Cardiac muscle cell (in vitro differentiated cells and primary cell): ENCODE measurements at regions not wholly inside any gene's neighbourhood (a gene's known extent, or its start where the extent isn't known, plus 50 kb on each side); places are given as distances from the start of the nearest gene placed in this dataset.

ENCODE experiments used
- DNase-seq, 2 donors: peaks; one replicate each; pipeline versions ENCODE4 v3.0.0 to v3.0.0-alpha.2; 2010 to 2017; ENCODE audit warnings: low read depth in 1 of 2, low spot score in 1 of 2
- H3K27ac ChIP-seq: fragments of 200-600 bp; sonication (generic); 2 replicates; pipeline ENCODE4 v1.5.1; 2016
- H3K27me3 ChIP-seq: fragments of 200-600 bp; sonication (generic); 2 replicates; pipeline ENCODE4 v1.6.0; 2016; ENCODE audit warnings: control low read depth
- H3K36me3 ChIP-seq: fragments of 200-600 bp; sonication (generic); 2 replicates; pipeline ENCODE4 v1.5.1; 2016; ENCODE audit warnings: control low read depth
- H3K4me1 ChIP-seq: fragments of 200-600 bp; sonication (generic); 2 replicates; pipeline ENCODE4 v1.8.1; 2017; ENCODE audit warnings: low read depth, mild to moderate bottlenecking, mixed run types
- H3K4me3 ChIP-seq: fragments of 200-600 bp; sonication (generic); 2 replicates; pipeline ENCODE4 v1.5.1; 2016; ENCODE audit warnings: mild to moderate bottlenecking
- H3K9me3 ChIP-seq: fragments of 200-600 bp; sonication (generic); 2 replicates; pipeline ENCODE4 v1.5.1; 2017; ENCODE audit warnings: low read depth, mild to moderate bottlenecking, control low read depth
- CTCF ChIP-seq: IDR thresholded peaks from 2 replicates; pipeline ENCODE4 v1.5.1; 2012; ENCODE audit warnings: low read depth, mild to moderate bottlenecking, low read length

- H3K4me1 ChIP-seq = peaks cover 3% of the 10 kb centered on the region
- DNase-seq = no peak
- TF ChIP-seq CTCF = no peak
- H3K9me3 ChIP-seq = no peaks in the 10 kb centered on the region
- no peaks in the 10 kb centered on the region for H3K27me3 ChIP-seq
- no peak overlapping the region for H3K4me3 ChIP-seq
- H3K36me3 ChIP-seq = no peaks in the 10 kb centered on the region
- no peak overlapping the region for H3K27ac ChIP-seq
These were observed 88.8 kb upstream of the DIO3 start for GRCh38 chr14:101472518-101472849.

GRCh38 chr14:101473045-101473729, 88.1 kb upstream of the DIO3 start:
- H3K9me3 ChIP-seq = no peaks in the 10 kb centered on the region
- no peaks in the 10 kb centered on the region for H3K27me3 ChIP-seq
- no peak for TF ChIP-seq CTCF
- no peaks in the 10 kb centered on the region for H3K36me3 ChIP-seq
- peaks cover 7% of the 10 kb centered on the region for H3K4me1 ChIP-seq
- H3K27ac ChIP-seq = no peak overlapping the region
- no peak for DNase-seq
- H3K4me3 ChIP-seq = no peak overlapping the region

GRCh38 chr14:101473795-101474562, 87.3 kb upstream of the DIO3 start:
- Histone ChIP-seq H3K4me3 (no peak overlapping the region), H3K36me3 (no peaks in the 10 kb centered on the region), H3K4me1 (peaks cover 7% of the 10 kb centered on the region), H3K9me3 (no peaks in the 10 kb centered on the region), H3K27me3 (no peaks in the 10 kb centered on the region), H3K27ac (no peak overlapping the region)
- no peak for DNase-seq
- no peak for TF ChIP-seq CTCF

GRCh38 chr14:101474563-101475455, 86.5 kb upstream of the DIO3 start:
- no peak for DNase-seq
- TF ChIP-seq CTCF = no peak

GRCh38 chr14:101475456-101476257, 85.6 kb upstream of the DIO3 start:
- Histone ChIP-seq H3K4me3 (no peak overlapping the region), H3K9me3 (no peaks in the 10 kb centered on the region), H3K27ac (no peak overlapping the region), H3K36me3 (no peaks in the 10 kb centered on the region), H3K27me3 (no peaks in the 10 kb centered on the region), H3K4me1 (peaks cover 7% of the 10 kb centered on the region)
- TF ChIP-seq CTCF = no peak
- DNase-seq = peak in 1 of 2 donors; percentile 95

More at GRCh38 chr14:101474563-101475455, 86.5 kb upstream of the DIO3 start:
- H3K27me3 ChIP-seq = no peaks in the 10 kb centered on the region
- no peak overlapping the region for H3K27ac ChIP-seq
- H3K36me3 ChIP-seq = no peaks in the 10 kb centered on the region
- H3K4me3 ChIP-seq = no peak overlapping the region
- H3K4me1 ChIP-seq = peaks cover 7% of the 10 kb centered on the region
- H3K9me3 ChIP-seq = no peaks in the 10 kb centered on the region
